HG02759 (cell line): ENCODE measurements at regions not wholly inside any gene's neighbourhood (a gene's known extent, or its start where the extent isn't known, plus 50 kb on each side); places are given as distances from the start of the nearest gene placed in this dataset.

Experiments
- ATAC-seq: cut with Tn5 transposase; IDR thresholded peaks from one replicate; pipeline ENCODE4 v1.9.1; 2021; ENCODE audit warnings: mild to moderate bottlenecking, moderate library complexity; ENCODE audit not compliant: unreplicated experiment

GRCh38 chr13:106182404-106182803 is 353.1 kb downstream of the EFNB2 start:
- no peak for ATAC-seq

GRCh38 chr13:106178816-106179215 is 356.6 kb downstream of the EFNB2 start:
- no peak for ATAC-seq

GRCh38 chr13:106177146-106177545 is 358.3 kb downstream of the EFNB2 start:
- ATAC-seq: no peak

- no peak for ATAC-seq
These were observed 359.3 kb downstream of the EFNB2 start for GRCh38 chr13:106176117-106176516.

- ATAC-seq: no peak
These were observed 361.4 kb downstream of the EFNB2 start for GRCh38 chr13:106173891-106174610.

GRCh38 chr13:106173346-106173745 is 362.1 kb downstream of the EFNB2 start:
- ATAC-seq: no peak

GRCh38 chr13:106172176-106172905 is 363.1 kb downstream of the EFNB2 start:
- ATAC-seq: no peak

GRCh38 chr13:106163426-106163825 is 372.0 kb downstream of the EFNB2 start:
- no peak for ATAC-seq

- no peak for ATAC-seq
These were observed 374.3 kb downstream of the EFNB2 start for GRCh38 chr13:106161146-106161545.

GRCh38 chr13:106159295-106160195 is 375.9 kb downstream of the EFNB2 start:
- no peak for ATAC-seq

- no peak for ATAC-seq
These were observed 379.0 kb downstream of the EFNB2 start for GRCh38 chr13:106156468-106156867.

GRCh38 chr13:106155411-106155810 is 380.1 kb downstream of the EFNB2 start:
- ATAC-seq: no peak

GRCh38 chr13:106153876-106154275 is 381.6 kb downstream of the EFNB2 start:
- ATAC-seq: no peak

- no peak for ATAC-seq
These were observed 382.4 kb downstream of the EFNB2 start for GRCh38 chr13:106153041-106153440.

- ATAC-seq: no peak
These were observed 383.4 kb downstream of the EFNB2 start for GRCh38 chr13:106152047-106152446.

- ATAC-seq: no peak
These were observed 384.3 kb downstream of the EFNB2 start for GRCh38 chr13:106151056-106151699.

- no peak for ATAC-seq
These were observed 389.2 kb downstream of the EFNB2 start for GRCh38 chr13:106145997-106146864.

- no peak for ATAC-seq
These were observed 390.4 kb downstream of the EFNB2 start for GRCh38 chr13:106145070-106145469.

- ATAC-seq: no peak
These were observed 391.3 kb downstream of the EFNB2 start for GRCh38 chr13:106143930-106144709.
